Chondrocyte (in vitro differentiated cells): ENCODE measurements at regions not wholly inside any gene's neighbourhood (a gene's known extent, or its start where the extent isn't known, plus 50 kb on each side); places are given as distances from the start of the nearest gene placed in this dataset.

ENCODE experiments used
- DNase-seq: peaks from one replicate; pipeline ENCODE4 v3.0.0; 2021; ENCODE audit warnings: mixed read lengths, low spot score
- H3K27ac Mint-ChIP-seq: one replicate; pipeline ENCODE4 v1.8.0; 2021; ENCODE audit warnings: mild to moderate bottlenecking, moderate library complexity, mixed read lengths; ENCODE audit not compliant: unreplicated experiment
- H3K27me3 Mint-ChIP-seq: 2 replicates; pipeline ENCODE4 v1.8.0; 2021; ENCODE audit warnings: low read depth, mixed read lengths
- H3K36me3 Mint-ChIP-seq: 2 replicates; pipeline ENCODE4 v1.8.0; 2021; ENCODE audit warnings: low read depth, mixed read lengths
- H3K4me1 Mint-ChIP-seq: 2 replicates; pipeline ENCODE4 v1.8.0; 2021; ENCODE audit warnings: low read depth, mild to moderate bottlenecking, mixed read lengths
- H3K4me3 Mint-ChIP-seq: one replicate; pipeline ENCODE4 v1.8.0; 2021; ENCODE audit warnings: mild to moderate bottlenecking, moderate library complexity, mixed read lengths; ENCODE audit not compliant: unreplicated experiment
- H3K9me3 Mint-ChIP-seq: 2 replicates; pipeline ENCODE4 v1.8.0; 2021; ENCODE audit warnings: low read depth, mixed read lengths
- TF ChIP-seq, protein P1 (sequence below): fragments of 200-600 bp; sonication (generic); IDR thresholded peaks from 2 replicates; pipeline ENCODE4 v1.5.0; 2021; ENCODE audit warnings: antibody characterized with exemption, mild to moderate bottlenecking, moderate library complexity

- DNase-seq, result no peak
- Mint-ChIP-seq H3K4me1 (no peaks in the 10 kb centered on the region), H3K9me3 (no peaks in the 10 kb centered on the region), H3K36me3 (no peaks in the 10 kb centered on the region), H3K4me3 (no peak overlapping the region), H3K27ac (no peak overlapping the region), H3K27me3 (peaks cover 21% of the 10 kb centered on the region)
- TF ChIP-seq, protein P1, sequence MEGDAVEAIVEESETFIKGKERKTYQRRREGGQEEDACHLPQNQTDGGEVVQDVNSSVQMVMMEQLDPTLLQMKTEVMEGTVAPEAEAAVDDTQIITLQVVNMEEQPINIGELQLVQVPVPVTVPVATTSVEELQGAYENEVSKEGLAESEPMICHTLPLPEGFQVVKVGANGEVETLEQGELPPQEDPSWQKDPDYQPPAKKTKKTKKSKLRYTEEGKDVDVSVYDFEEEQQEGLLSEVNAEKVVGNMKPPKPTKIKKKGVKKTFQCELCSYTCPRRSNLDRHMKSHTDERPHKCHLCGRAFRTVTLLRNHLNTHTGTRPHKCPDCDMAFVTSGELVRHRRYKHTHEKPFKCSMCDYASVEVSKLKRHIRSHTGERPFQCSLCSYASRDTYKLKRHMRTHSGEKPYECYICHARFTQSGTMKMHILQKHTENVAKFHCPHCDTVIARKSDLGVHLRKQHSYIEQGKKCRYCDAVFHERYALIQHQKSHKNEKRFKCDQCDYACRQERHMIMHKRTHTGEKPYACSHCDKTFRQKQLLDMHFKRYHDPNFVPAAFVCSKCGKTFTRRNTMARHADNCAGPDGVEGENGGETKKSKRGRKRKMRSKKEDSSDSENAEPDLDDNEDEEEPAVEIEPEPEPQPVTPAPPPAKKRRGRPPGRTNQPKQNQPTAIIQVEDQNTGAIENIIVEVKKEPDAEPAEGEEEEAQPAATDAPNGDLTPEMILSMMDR, result no peak
These were observed 102.6 kb upstream of the GPR26 start for GRCh38 chr10:123563581-123563855.

DNA sequence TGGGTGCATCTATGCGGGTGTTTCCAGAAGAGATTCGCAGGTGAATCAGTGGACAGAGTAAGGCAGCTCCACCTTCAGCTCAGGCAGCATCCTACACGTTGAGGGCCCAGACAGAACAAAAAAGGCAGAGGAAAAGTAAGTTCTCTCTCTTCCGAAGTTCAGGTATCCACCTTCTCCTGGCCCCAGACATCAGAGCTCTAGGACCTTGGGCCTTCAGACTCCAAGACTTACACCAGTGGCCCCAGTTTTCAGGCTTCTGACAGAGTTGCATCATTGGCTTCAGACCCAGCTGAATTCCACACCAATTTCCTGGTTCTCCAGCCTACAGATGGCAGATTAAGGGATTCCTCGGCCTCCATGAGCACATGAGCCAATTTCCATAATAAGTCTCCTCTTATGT, 102.2 kb upstream of the GPR26 start:
- no peak overlapping the region for H3K27ac Mint-ChIP-seq
- H3K4me1 Mint-ChIP-seq, result no peaks in the 10 kb centered on the region
- H3K36me3 Mint-ChIP-seq, result no peaks in the 10 kb centered on the region
- TF ChIP-seq, protein P1, result no peak
- no peaks in the 10 kb centered on the region for H3K9me3 Mint-ChIP-seq
- peaks cover 23% of the 10 kb centered on the region for H3K27me3 Mint-ChIP-seq
- no peak for DNase-seq
- H3K4me3 Mint-ChIP-seq, result no peak overlapping the region

- no peaks in the 10 kb centered on the region for H3K9me3 Mint-ChIP-seq
- H3K36me3 Mint-ChIP-seq, result no peaks in the 10 kb centered on the region
- no peak overlapping the region for H3K27ac Mint-ChIP-seq
- DNase-seq, result no peak
- TF ChIP-seq, protein P1, result no peak
- no peaks in the 10 kb centered on the region for H3K4me1 Mint-ChIP-seq
- no peak overlapping the region for H3K4me3 Mint-ChIP-seq
- peaks cover 20% of the 10 kb centered on the region for H3K27me3 Mint-ChIP-seq
These were observed 101.5 kb upstream of the GPR26 start for GRCh38 chr10:123564631-123565030.

DNA sequence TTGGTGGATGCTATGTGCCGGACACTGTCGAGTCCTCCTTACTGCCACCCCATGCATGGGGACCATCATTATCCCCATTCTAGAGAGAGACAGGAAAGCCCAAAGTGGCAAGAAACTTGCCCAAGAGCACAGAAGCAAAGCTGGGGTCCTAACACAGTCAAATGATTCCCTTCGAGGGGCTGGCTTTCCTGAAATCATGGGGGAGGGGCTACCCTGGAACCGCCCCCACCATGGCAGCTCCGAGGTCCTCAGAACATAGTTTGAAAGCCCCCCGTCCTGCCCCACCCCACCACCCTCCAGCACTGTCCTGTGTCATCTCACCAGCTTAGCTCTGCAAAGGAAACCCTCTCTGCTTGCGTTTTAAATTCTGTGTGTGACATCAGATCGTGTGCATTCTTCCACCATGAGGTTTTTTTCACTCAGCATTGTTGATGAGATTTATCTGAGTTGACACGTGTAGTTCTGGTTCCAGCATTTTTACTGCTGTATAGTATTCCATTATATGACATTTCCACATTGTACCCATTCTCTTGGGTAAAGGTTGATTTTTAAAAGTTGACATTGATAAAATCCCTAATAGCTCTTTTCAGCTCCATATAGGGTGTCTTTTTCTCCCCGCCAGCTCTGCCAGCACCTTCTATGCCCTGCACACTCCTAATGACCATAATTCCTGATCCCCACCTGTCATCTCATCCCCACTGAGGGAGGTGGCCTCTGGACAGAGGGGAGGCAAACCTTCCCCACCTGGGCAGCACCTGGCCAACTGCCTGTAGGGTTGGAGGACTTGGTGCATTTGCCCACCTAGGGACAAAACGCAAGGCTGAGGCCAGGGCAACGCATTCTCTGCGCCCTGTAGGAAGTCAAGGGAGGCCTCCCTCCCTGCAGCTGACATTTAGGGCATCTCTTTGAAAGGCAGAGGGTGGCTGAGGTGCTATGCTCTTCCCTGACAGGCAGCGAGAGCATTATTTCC, 100.2 kb upstream of the GPR26 start:
- Mint-ChIP-seq H3K27me3 (peaks cover 23% of the 10 kb centered on the region), H3K27ac (no peak overlapping the region), H3K4me1 (no peaks in the 10 kb centered on the region), H3K4me3 (no peak overlapping the region), H3K36me3 (no peaks in the 10 kb centered on the region), H3K9me3 (no peaks in the 10 kb centered on the region)
- DNase-seq, result peak; percentile 59
- TF ChIP-seq, protein P1, result no peak

DNA sequence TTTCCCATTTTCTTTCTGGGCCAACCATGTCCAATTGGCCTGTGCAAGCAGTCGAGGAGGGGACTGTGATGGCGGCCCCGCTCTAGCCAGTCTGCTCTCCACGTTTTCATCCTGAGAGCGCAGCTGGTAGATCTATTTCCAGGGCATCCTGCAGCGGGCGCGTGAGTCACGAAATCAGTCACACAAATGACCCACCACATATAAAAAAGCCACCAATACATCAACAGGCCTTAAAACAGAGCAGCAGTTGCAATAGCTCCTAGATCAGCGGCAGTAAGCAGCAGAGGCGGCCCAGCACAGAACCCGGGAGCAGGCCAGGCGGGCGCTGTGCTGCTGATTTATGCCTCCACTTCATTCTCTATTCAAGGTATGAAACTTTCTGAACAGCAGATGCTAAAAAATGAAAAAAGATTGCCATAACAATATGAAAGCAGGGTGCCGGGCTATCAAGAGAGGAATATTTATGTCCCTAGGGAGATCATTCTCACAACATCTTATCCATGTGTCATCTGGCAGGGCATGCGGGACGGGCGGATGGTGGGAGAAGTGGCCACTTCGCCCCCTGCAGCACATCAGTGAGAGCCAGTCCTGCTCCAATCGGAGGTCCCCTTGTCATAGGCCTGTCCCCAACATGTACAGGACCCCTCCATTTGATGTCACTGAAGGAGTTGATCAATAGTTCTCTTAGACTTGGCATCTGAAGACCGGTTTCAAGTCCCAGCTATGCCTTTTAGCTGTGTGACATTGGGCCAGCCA, 98.0 kb upstream of the GPR26 start:
- TF ChIP-seq, protein P1, result no peak
- Mint-ChIP-seq H3K27ac (no peak overlapping the region), H3K36me3 (no peaks in the 10 kb centered on the region), H3K27me3 (peaks cover 26% of the 10 kb centered on the region), H3K4me3 (no peak overlapping the region), H3K4me1 (no peaks in the 10 kb centered on the region), H3K9me3 (no peaks in the 10 kb centered on the region)
- DNase-seq, result no peak
